Liver (tissue), 8 donors: ENCODE measurements at regions not wholly inside any gene's neighbourhood (a gene's known extent, or its start where the extent isn't known, plus 50 kb on each side); places are given as distances from the start of the nearest gene placed in this dataset.
"Not testable (repeated sequence)": the region's sequence is repeated elsewhere in the genome, so short reads cannot be mapped to it uniquely, and the experiment has no call there.

Experiments used
- DNase-seq: peaks from one replicate; pipeline ENCODE4 v3.0.0-alpha.2; 2017; ENCODE audit warnings: low spot score
- H3K27ac ChIP-seq, 2 donors: one replicate each; pipeline ENCODE4 v1.7.0; 2013; ENCODE audit warnings: inconsistent platforms in 2 of 2, low read length in 2 of 2, control low read depth in 1 of 2, low read depth in 1 of 2, mild to moderate bottlenecking in 1 of 2
- H3K27me3 ChIP-seq, 4 donors: one replicate each; pipeline versions ENCODE4 v1.6.1 to v1.7.0; 2013; ENCODE audit warnings: low read length in 3 of 4, inconsistent platforms in 1 of 4, mild to moderate bottlenecking in 1 of 4, moderate library complexity in 1 of 4; ENCODE audit not compliant: control insufficient read depth in 4 of 4, insufficient read depth in 4 of 4
- H3K36me3 ChIP-seq, 4 donors: one replicate each; pipeline versions ENCODE4 v1.6.1 to v1.7.0; 2013; ENCODE audit warnings: low read length in 3 of 4, mild to moderate bottlenecking in 3 of 4, low read depth in 1 of 4, moderate library complexity in 1 of 4; ENCODE audit not compliant: control insufficient read depth in 4 of 4, insufficient read depth in 3 of 4
- H3K4me1 ChIP-seq, 4 donors: one replicate each; pipeline versions ENCODE4 v1.6.1 to v1.7.0; 2013; ENCODE audit warnings: low read length in 3 of 4, mild to moderate bottlenecking in 3 of 4, moderate library complexity in 1 of 4; ENCODE audit not compliant: control insufficient read depth in 4 of 4, insufficient read depth in 4 of 4
- H3K4me3 ChIP-seq, 3 donors: one replicate each; pipeline versions ENCODE4 v1.6.1 to v1.7.0; 2013; ENCODE audit warnings: low read length in 3 of 3, control low read depth in 1 of 3, low read depth in 1 of 3, mild to moderate bottlenecking in 1 of 3
- H3K9ac ChIP-seq, 2 donors: one replicate each; pipeline ENCODE4 v1.7.0; 2013; ENCODE audit warnings: low read length in 2 of 2, mild to moderate bottlenecking in 2 of 2, moderate library complexity in 2 of 2, control low read depth in 1 of 2, low read depth in 1 of 2
- H3K9me3 ChIP-seq, 4 donors: one replicate each; pipeline versions ENCODE4 v1.6.1 to v1.7.0; 2013; ENCODE audit warnings: low read length in 3 of 4; ENCODE audit not compliant: control insufficient read depth in 4 of 4
- ATF3 ChIP-seq: IDR thresholded peaks from 2 replicates; pipeline ENCODE4 v1.6.1; 2016; ENCODE audit warnings: antibody characterized with exemption
- CTCF ChIP-seq: fragments of 150-350 bp; IDR thresholded peaks from 2 replicates; pipeline ENCODE4 v1.5.1; 2017; ENCODE audit warnings: improper control_type of control experiment, low read depth, low read length; ENCODE audit not compliant: missing input control
- EGR1 ChIP-seq, 2 donors: IDR thresholded peaks; 2 replicates each; pipeline ENCODE4 v1.6.1; 2016 to 2018; ENCODE audit warnings: antibody characterized with exemption in 2 of 2, low read depth in 2 of 2
- FOXA1 ChIP-seq: IDR thresholded peaks from 2 replicates; pipeline ENCODE4 v1.6.1; 2016; ENCODE audit warnings: antibody characterized with exemption
- FOXA2 ChIP-seq: IDR thresholded peaks from 2 replicates; pipeline ENCODE4 v1.6.1; 2016; ENCODE audit warnings: antibody characterized with exemption
- HNF4A ChIP-seq, 2 donors: conservative IDR thresholded peaks; 2 replicates each; pipeline ENCODE4 v1.6.1; 2016; ENCODE audit warnings: antibody characterized with exemption in 2 of 2, mild to moderate bottlenecking in 2 of 2
- HNF4G ChIP-seq: IDR thresholded peaks from 2 replicates; pipeline ENCODE4 v1.6.1; 2016; ENCODE audit warnings: antibody characterized with exemption
- NR2F2 ChIP-seq: IDR thresholded peaks from 2 replicates; pipeline ENCODE4 v1.6.1; 2016; ENCODE audit warnings: antibody characterized with exemption
- RAD21 ChIP-seq, 2 donors: IDR thresholded peaks; 2 replicates each; pipeline ENCODE4 v1.6.1; 2016; ENCODE audit warnings: antibody characterized with exemption in 2 of 2, mild to moderate bottlenecking in 2 of 2
- RXRA ChIP-seq, 2 donors: IDR thresholded peaks; 2 replicates each; pipeline ENCODE4 v1.6.1; 2017 to 2018; ENCODE audit warnings: antibody characterized with exemption in 2 of 2, mild to moderate bottlenecking in 1 of 2
- SP1 ChIP-seq: IDR thresholded peaks from 2 replicates; pipeline ENCODE4 v1.6.1; 2018; ENCODE audit warnings: antibody characterized with exemption, mild to moderate bottlenecking
- TAF1 ChIP-seq: conservative IDR thresholded peaks from 2 replicates; pipeline ENCODE4 v1.6.1; 2016; ENCODE audit warnings: antibody characterized with exemption, mild to moderate bottlenecking
- YY1 ChIP-seq: IDR thresholded peaks from 2 replicates; pipeline ENCODE4 v1.6.1; 2016; ENCODE audit warnings: antibody characterized with exemption, mild to moderate bottlenecking
- WGBS: extraction: QIAGEN DNeasy Blood & Tissue Kit; methylation state at CpG from one replicate; pipeline ENCODE4 v1.1.7; 2013; 5-methylcytosine and 5-hydroxymethylcytosine counted together
- TF ChIP-seq, protein P1 (sequence below): IDR thresholded peaks from 2 replicates; pipeline ENCODE4 v1.6.1; 2016; ENCODE audit warnings: antibody characterized with exemption, mild to moderate bottlenecking
- donor health status: healthy.
- donor health status: healthy.
- donor health status: healthy.
- donor health status: healthy.
- donor health status: healthy.

DNA sequence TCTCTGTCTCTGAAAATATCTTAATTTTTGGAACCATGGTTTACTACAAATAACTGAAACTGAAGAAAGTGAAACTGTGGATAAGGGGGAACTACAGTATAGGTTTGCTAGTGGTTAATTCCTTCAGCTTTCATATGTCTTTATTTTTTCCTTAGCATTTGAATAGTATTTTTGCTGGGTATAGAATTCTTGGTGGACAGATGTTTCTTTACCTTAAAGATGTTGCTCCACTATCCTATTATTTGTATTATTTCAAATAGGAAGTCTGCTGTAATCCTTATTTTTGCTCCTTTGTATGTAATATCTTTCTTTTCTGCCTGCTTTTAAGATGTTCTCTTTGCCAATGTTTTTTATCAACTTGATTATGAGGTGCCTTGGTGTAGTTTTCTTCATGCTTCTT is 152.9 kb upstream of the ISL1 start (continued):
- no peak for TF ChIP-seq YY1

DNA sequence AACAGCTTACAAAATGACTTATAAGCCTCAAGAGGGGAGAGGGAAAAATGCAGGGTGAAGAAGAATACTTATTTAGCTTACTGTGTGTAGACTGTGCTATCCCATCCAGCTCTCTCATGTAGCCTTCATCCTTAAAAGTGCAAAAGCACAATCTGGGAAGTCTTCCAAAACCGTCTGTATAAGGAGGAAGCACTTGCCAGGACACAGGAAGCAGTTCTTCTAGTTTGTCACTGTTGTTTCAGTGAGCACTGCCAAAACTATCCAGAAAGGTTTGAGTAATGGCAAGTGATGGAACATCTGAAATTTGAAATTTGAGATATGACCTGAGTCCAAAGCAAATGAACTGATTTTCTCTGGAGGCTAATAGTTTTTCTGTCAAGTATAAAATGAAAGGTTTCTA is 140.8 kb upstream of the ISL1 start:
- peaks cover 0 to 2% (median 0%) of the 10 kb centered on the region in 4 donors for H3K27me3 ChIP-seq
- TF ChIP-seq RXRA (IDR thresholded peaks at IDR 0.05) = no peak
- TF ChIP-seq EGR1 (IDR thresholded peaks at IDR 0.05; ENCODE audit: low read depth in 2 of 2) = no peak
- no peak for TF ChIP-seq HNF4A (conservative IDR thresholded peaks at IDR 0.05)
- TF ChIP-seq SP1 = no peak
- TF ChIP-seq FOXA1 = no peak
- TF ChIP-seq CTCF = no peak
- no peak for TF ChIP-seq TAF1
- no peak for TF ChIP-seq ATF3
- no peak for TF ChIP-seq RAD21 (IDR thresholded peaks at IDR 0.05)
- TF ChIP-seq NR2F2 = no peak
- TF ChIP-seq FOXA2 = no peak
- TF ChIP-seq, protein P1, sequence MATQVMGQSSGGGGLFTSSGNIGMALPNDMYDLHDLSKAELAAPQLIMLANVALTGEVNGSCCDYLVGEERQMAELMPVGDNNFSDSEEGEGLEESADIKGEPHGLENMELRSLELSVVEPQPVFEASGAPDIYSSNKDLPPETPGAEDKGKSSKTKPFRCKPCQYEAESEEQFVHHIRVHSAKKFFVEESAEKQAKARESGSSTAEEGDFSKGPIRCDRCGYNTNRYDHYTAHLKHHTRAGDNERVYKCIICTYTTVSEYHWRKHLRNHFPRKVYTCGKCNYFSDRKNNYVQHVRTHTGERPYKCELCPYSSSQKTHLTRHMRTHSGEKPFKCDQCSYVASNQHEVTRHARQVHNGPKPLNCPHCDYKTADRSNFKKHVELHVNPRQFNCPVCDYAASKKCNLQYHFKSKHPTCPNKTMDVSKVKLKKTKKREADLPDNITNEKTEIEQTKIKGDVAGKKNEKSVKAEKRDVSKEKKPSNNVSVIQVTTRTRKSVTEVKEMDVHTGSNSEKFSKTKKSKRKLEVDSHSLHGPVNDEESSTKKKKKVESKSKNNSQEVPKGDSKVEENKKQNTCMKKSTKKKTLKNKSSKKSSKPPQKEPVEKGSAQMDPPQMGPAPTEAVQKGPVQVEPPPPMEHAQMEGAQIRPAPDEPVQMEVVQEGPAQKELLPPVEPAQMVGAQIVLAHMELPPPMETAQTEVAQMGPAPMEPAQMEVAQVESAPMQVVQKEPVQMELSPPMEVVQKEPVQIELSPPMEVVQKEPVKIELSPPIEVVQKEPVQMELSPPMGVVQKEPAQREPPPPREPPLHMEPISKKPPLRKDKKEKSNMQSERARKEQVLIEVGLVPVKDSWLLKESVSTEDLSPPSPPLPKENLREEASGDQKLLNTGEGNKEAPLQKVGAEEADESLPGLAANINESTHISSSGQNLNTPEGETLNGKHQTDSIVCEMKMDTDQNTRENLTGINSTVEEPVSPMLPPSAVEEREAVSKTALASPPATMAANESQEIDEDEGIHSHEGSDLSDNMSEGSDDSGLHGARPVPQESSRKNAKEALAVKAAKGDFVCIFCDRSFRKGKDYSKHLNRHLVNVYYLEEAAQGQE = no peak
- TF ChIP-seq HNF4G = no peak
- DNase-seq = no peak
- H3K9ac ChIP-seq = no peak overlapping the region
- no peak overlapping the region for H3K27ac ChIP-seq
- no peaks in the 10 kb centered on the region for H3K36me3 ChIP-seq
- WGBS = 18% methylated on average over 1 of the region's 1 CpG
- no peaks in the 10 kb centered on the region for H3K9me3 ChIP-seq
- no peak overlapping the region for H3K4me3 ChIP-seq
- no peaks in the 10 kb centered on the region for H3K4me1 ChIP-seq

GRCh38 chr5:51250957-51251356 is 132.3 kb upstream of the ISL1 start:
- H3K4me1 ChIP-seq, H3K4me3 ChIP-seq, H3K9ac ChIP-seq, H3K9me3 ChIP-seq, H3K27me3 ChIP-seq, DNase-seq, H3K36me3 ChIP-seq, H3K27ac ChIP-seq: not testable (repeated sequence)
- WGBS = 84% methylated on average over 10 of the region's 10 CpGs
